GM18867 (cell line): ENCODE measurements at regions not wholly inside any gene's neighbourhood (a gene's known extent, or its start where the extent isn't known, plus 50 kb on each side); places are given as distances from the start of the nearest gene placed in this dataset.
"Not testable (repeated sequence)": the region's sequence is repeated elsewhere in the genome, so short reads cannot be mapped to it uniquely, and the experiment has no call there.

Experiments
- ATAC-seq: cut with Tn5 transposase; IDR thresholded peaks from one replicate; pipeline ENCODE4 v1.9.1; 2021; ENCODE audit warnings: mild to moderate bottlenecking, moderate library complexity; ENCODE audit not compliant: unreplicated experiment

GRCh38 chr1:173394813-173395212, 82.3 kb upstream of the PRDX6 start:
- ATAC-seq = not testable (repeated sequence)

- ATAC-seq = no peak
Observed at GRCh38 chr1:173395762-173396161, 81.4 kb upstream of the PRDX6 start.

GRCh38 chr1:173400387-173400995, 76.6 kb upstream of the PRDX6 start:
- no peak for ATAC-seq

- ATAC-seq = no peak
Observed at GRCh38 chr1:173403996-173404395, 73.1 kb upstream of the PRDX6 start.

- ATAC-seq = no peak
Observed at GRCh38 chr1:173405281-173405680, 71.9 kb upstream of the PRDX6 start.

GRCh38 chr1:173405834-173406233, 71.3 kb upstream of the PRDX6 start:
- ATAC-seq = no peak

GRCh38 chr1:173406783-173407230, 70.3 kb upstream of the PRDX6 start:
- no peak for ATAC-seq

GRCh38 chr1:173407846-173408245, 69.3 kb upstream of the PRDX6 start:
- no peak for ATAC-seq

- no peak for ATAC-seq
Observed at GRCh38 chr1:173408886-173409285, 68.2 kb upstream of the PRDX6 start.

- no peak for ATAC-seq
Observed at GRCh38 chr1:173409613-173410012, 67.5 kb upstream of the PRDX6 start.

GRCh38 chr1:173410133-173410793, 66.9 kb upstream of the PRDX6 start:
- ATAC-seq = peak; percentile 3

- ATAC-seq = peak; percentile 52
Observed at GRCh38 chr1:173410794-173411236, 66.3 kb upstream of the PRDX6 start.

GRCh38 chr1:173411835-173412742, 65.0 kb upstream of the PRDX6 start:
- ATAC-seq = no peak

GRCh38 chr1:173413271-173413707, 63.8 kb upstream of the PRDX6 start:
- ATAC-seq = no peak

GRCh38 chr1:173414136-173414535, 63.0 kb upstream of the PRDX6 start:
- peak; percentile 56 for ATAC-seq

GRCh38 chr1:173414539-173415226, 62.5 kb upstream of the PRDX6 start:
- no peak for ATAC-seq

- peak; percentile 57 for ATAC-seq
Observed at GRCh38 chr1:173415490-173415889, 61.6 kb upstream of the PRDX6 start.

- no peak for ATAC-seq
Observed at GRCh38 chr1:173415905-173416450, 61.2 kb upstream of the PRDX6 start.

- ATAC-seq = no peak
Observed at GRCh38 chr1:173417563-173417962, 59.6 kb upstream of the PRDX6 start.

- peak; percentile 33 for ATAC-seq
Observed at GRCh38 chr1:173418107-173418985, 58.8 kb upstream of the PRDX6 start.
